Neural progenitor cell (in vitro differentiated cells): ENCODE measurements at regions not wholly inside any gene's neighbourhood (a gene's known extent, or its start where the extent isn't known, plus 50 kb on each side); places are given as distances from the start of the nearest gene placed in this dataset.

ENCODE experiments used
- CTCF ChIP-seq: fragments of 200-600 bp; sonication (generic); IDR thresholded peaks from 2 replicates; pipeline ENCODE4 v1.5.1; 2017; ENCODE audit warnings: antibody characterized with exemption, mild to moderate bottlenecking
- EZH2 ChIP-seq: fragments of 200-600 bp; sonication (generic); IDR thresholded peaks from 2 replicates; pipeline ENCODE4 v1.6.1; 2017; ENCODE audit warnings: antibody characterized with exemption, mild to moderate bottlenecking, moderate library complexity
- EZH2phosphoT487 ChIP-seq: fragments of 200-600 bp; sonication (generic); IDR thresholded peaks from 2 replicates; pipeline ENCODE4 v1.6.1; 2017; ENCODE audit warnings: antibody characterized with exemption

GRCh38 chr22:47836957-47837356, 1074.5 kb downstream of the TBC1D22A start:
- TF ChIP-seq EZH2 (no peak), CTCF (no peak), EZH2phosphoT487 (no peak)
